Psoas muscle (tissue), 7 donors: ENCODE measurements at regions not wholly inside any gene's neighbourhood (a gene's known extent, or its start where the extent isn't known, plus 50 kb on each side); places are given as distances from the start of the nearest gene placed in this dataset.

Experiments used
- ATAC-seq, 4 donors: fragments of 200-7000 bp; cut with Tn5 transposase; one replicate each; pipeline ENCODE4 v1.9.1; 2020; ENCODE audit warnings: moderate library complexity in 3 of 4, mild to moderate bottlenecking in 2 of 4
- DNase-seq, 2 donors: peaks; one replicate each; pipeline ENCODE4 v3.0.0-alpha.2; 2020
- H3K27ac ChIP-seq: fragments of 200-600 bp; one replicate; pipeline ENCODE4 v1.8.0; 2022
- H3K27me3 ChIP-seq, 3 donors: fragments of 200-600 bp in 1 of 3; one replicate each; pipeline versions ENCODE4 v1.6.1 to v1.8.0; 2013 to 2022; ENCODE audit warnings: low read length in 2 of 3, mild to moderate bottlenecking in 2 of 3, moderate library complexity in 1 of 3; ENCODE audit not compliant: insufficient read depth in 3 of 3
- H3K36me3 ChIP-seq, 2 donors: fragments of 200-600 bp in 1 of 2; one replicate each; pipeline versions ENCODE4 v1.6.1 to v1.8.0; 2013 to 2022; ENCODE audit warnings: low read depth in 1 of 2, mild to moderate bottlenecking in 1 of 2, moderate library complexity in 1 of 2; ENCODE audit not compliant: insufficient read depth in 1 of 2
- H3K4me1 ChIP-seq: fragments of 200-600 bp; one replicate; pipeline ENCODE4 v1.8.0; 2022
- H3K4me3 ChIP-seq: fragments of 200-600 bp; one replicate; pipeline ENCODE4 v1.8.0; 2022; ENCODE audit warnings: mild to moderate bottlenecking
- H3K9me3 ChIP-seq: fragments of 200-600 bp; one replicate; pipeline ENCODE4 v1.8.0; 2022
- CTCF ChIP-seq: fragments of 200-600 bp; IDR thresholded peaks from one replicate; pipeline ENCODE4 v1.8.0; 2022; ENCODE audit warnings: antibody characterized with exemption
- WGBS, 3 donors: extraction: QIAGEN DNeasy Blood & Tissue Kit; methylation state at CpG; one replicate each; pipeline versions ENCODE4 v1.1.6 to v1.1.7; 2013; 5-methylcytosine and 5-hydroxymethylcytosine counted together
- intact Hi-C, 2 donors: fragments of 100-400 bp; cut with DNase I; formaldehyde crosslinking; loops; one replicate each; pipeline versions ENCODE4 v1.11.0 to v1.14.2; 2022
- donor health status: healthy with polysubstance abuse.
- donor health status: DM: no; HTN: no; CAD: no; lungs with moderate emphysema.
- donor health status: Bipolar disorder and iron deficiency.
- donor health status: healthy.
- donor health status: DM: yes; HTN: yes; CAD: no.
- donor health status: DM: no; HTN: no; CAD: no.
- donor health status: DM: yes; HTN: yes; CAD: no.

GRCh38 chr19:31570718-31571117 is 221.5 kb upstream of the TSHZ3 start:
- TF ChIP-seq CTCF: no peak
- DNase-seq: no peak
- WGBS, 3 donors: 32 to 49% (median 47%) methylated on average over 4 of the region's 4 CpGs
- Histone ChIP-seq H3K4me3 (no peak overlapping the region), H3K4me1 (no peaks in the 10 kb centered on the region), H3K36me3 (no peaks in the 10 kb centered on the region), H3K27me3 (no peaks in the 10 kb centered on the region), H3K27ac (no peak overlapping the region), H3K9me3 (no peaks in the 10 kb centered on the region)
- no peak for ATAC-seq
- intact Hi-C loops: no loop called here

- DNase-seq (no peak), ATAC-seq (no peak)
- H3K27me3 ChIP-seq: no peaks in the 10 kb centered on the region
- H3K4me3 ChIP-seq: no peak overlapping the region
- intact Hi-C loops: no loop called here
- H3K4me1 ChIP-seq: no peaks in the 10 kb centered on the region
- H3K27ac ChIP-seq: no peak overlapping the region
- no peak for TF ChIP-seq CTCF
- WGBS, 3 donors: 60 to 64% (median 60%) methylated on average over 11 of the region's 11 CpGs
- H3K36me3 ChIP-seq: no peaks in the 10 kb centered on the region
- no peaks in the 10 kb centered on the region for H3K9me3 ChIP-seq
These were observed 223.1 kb upstream of the TSHZ3 start for GRCh38 chr19:31572102-31572975.

DNA sequence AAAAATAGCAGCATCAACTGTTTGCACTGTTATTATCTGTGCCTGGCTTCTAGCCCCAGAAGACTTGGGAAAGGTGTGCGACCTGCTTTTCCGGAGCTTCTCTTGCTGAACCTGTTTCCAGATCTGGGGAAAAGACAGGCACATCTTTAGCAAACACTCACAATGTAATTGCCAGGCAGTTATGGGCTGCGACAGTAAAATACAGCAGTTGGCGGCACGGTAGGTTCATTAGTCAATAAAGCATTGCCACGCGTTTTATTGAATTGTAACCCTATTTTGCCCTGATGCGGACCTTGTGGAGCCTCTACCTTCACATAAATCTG is 223.7 kb upstream of the TSHZ3 start:
- no peaks in the 10 kb centered on the region for H3K9me3 ChIP-seq
- intact Hi-C loops: no loop called here
- H3K4me3 ChIP-seq: no peak overlapping the region
- no peak overlapping the region for H3K27ac ChIP-seq
- no peaks in the 10 kb centered on the region for H3K4me1 ChIP-seq
- ATAC-seq (no peak), DNase-seq (no peak)
- no peak for TF ChIP-seq CTCF
- 92 to 96% (median 93%) methylated on average over 8 of the region's 8 CpGs for WGBS, 3 donors
- H3K27me3 ChIP-seq: no peaks in the 10 kb centered on the region
- H3K36me3 ChIP-seq: no peaks in the 10 kb centered on the region

DNA sequence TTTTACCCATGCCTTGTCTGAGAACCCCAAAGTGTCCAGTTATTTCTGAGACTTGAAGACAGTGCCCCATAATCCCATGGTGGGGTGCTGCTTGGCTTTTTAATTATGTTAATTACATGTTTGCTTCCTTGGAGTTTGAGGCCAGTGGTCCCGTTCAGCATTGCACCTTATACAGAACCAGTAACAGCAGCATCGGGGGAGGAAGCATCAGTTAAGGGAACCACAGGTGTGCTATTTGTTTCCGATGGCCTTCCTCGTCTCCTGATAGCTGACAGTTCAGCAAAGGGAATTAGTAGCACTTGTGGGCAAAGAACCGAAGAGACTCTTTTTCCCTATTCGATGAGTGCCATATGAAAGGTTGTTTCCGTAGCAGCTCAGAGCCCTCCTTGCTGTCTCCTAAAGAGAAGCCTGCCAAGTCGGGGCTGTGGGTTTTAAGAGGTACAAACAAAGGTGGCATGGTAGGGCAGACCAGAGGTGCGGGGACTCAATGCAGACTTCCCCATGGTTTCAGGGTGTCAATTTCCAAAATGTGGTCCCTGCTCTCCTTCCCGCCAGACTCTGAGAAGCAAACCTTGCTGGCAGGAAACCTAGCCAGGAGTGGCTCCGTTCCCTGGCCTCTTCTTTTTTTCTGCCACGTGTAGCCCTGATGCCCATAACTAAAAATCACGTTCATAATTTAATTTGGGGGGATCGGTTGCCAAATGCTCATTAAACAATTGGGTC is 225.2 kb upstream of the TSHZ3 start:
- H3K36me3 ChIP-seq: no peaks in the 10 kb centered on the region
- H3K27me3 ChIP-seq: no peaks in the 10 kb centered on the region
- H3K4me1 ChIP-seq: no peaks in the 10 kb centered on the region
- TF ChIP-seq CTCF: no peak
- no peaks in the 10 kb centered on the region for H3K9me3 ChIP-seq
- DNase-seq: no peak
- no peak overlapping the region for H3K27ac ChIP-seq
- no peak overlapping the region for H3K4me3 ChIP-seq
- intact Hi-C loops: no loop called here
- no peak for ATAC-seq
- WGBS, 3 donors: 74 to 76% (median 75%) methylated on average over 14 of the region's 14 CpGs
